ENCODE measurements at regions not wholly inside any gene's neighbourhood (a gene's known extent, or its start where the extent isn't known, plus 50 kb on each side); places are given as distances from the start of the nearest gene placed in this dataset.

DNA sequence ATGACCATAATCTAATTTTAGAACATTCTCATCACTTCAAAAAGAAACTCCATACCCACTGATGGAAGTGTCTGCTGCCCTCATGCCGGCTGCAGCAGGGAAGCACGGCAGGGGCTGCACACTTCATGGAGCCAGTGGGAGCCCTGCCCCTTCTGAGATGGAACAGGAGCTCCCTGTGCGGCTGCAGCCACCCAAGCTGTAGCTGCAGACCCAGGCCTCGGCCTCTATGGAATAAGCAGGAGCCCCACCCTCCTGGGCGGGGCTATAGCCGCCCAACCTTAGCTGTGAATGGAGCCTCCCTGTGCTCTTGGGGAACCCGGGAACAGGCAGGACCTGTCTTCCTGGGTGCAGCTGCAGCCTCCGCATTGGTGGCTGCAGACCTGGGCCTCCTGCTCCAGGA is 128.5 kb downstream of the NUDT12 start:
- DNase-seq, result no peak
- H3K27ac Mint-ChIP-seq, result no peak overlapping the region
- H3K4me3 Mint-ChIP-seq, result no peak overlapping the region
- H3K36me3 Mint-ChIP-seq (ENCODE audit: low read depth), result peaks cover 27% of the 10 kb centered on the region
- H3K4me1 Mint-ChIP-seq (ENCODE audit: low read depth), result peaks cover 83% of the 10 kb centered on the region
- TF ChIP-seq, protein P1, sequence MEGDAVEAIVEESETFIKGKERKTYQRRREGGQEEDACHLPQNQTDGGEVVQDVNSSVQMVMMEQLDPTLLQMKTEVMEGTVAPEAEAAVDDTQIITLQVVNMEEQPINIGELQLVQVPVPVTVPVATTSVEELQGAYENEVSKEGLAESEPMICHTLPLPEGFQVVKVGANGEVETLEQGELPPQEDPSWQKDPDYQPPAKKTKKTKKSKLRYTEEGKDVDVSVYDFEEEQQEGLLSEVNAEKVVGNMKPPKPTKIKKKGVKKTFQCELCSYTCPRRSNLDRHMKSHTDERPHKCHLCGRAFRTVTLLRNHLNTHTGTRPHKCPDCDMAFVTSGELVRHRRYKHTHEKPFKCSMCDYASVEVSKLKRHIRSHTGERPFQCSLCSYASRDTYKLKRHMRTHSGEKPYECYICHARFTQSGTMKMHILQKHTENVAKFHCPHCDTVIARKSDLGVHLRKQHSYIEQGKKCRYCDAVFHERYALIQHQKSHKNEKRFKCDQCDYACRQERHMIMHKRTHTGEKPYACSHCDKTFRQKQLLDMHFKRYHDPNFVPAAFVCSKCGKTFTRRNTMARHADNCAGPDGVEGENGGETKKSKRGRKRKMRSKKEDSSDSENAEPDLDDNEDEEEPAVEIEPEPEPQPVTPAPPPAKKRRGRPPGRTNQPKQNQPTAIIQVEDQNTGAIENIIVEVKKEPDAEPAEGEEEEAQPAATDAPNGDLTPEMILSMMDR (IDR thresholded peaks at IDR 0.05), result no peak
- H3K9me3 Mint-ChIP-seq, result no peaks in the 10 kb centered on the region
- no peaks in the 10 kb centered on the region for H3K27me3 Mint-ChIP-seq (ENCODE audit: insufficient read depth)

DNA sequence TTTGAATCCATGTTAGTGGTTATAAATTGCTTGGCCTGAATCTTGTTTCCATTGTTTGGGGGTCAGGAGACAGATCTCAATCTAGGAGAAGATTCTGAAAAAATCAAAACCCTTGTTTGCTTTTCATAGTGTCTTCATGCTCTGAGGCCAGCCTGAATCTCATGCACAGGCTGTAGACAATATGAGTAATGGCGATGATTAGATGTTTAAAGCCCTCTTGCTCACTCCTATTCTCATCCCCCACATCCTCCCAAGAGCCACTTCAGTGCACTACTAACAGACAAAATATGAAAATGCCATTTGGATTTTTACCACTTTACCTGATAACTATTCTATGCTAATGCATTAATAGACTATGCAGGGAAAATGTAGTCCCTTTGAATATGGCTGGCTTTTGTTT is 129.4 kb downstream of the NUDT12 start:
- Mint-ChIP-seq H3K4me1 (ENCODE audit: low read depth) (peaks cover 83% of the 10 kb centered on the region), H3K4me3 (peak overlapping the region; percentile 33), H3K9me3 (no peaks in the 10 kb centered on the region), H3K27me3 (ENCODE audit: insufficient read depth) (no peaks in the 10 kb centered on the region), H3K27ac (peak overlapping the region; percentile 77), H3K36me3 (ENCODE audit: low read depth) (peaks cover 19% of the 10 kb centered on the region; the same call in 1 of the 2 replicates)
- peak; percentile 45 for DNase-seq
- TF ChIP-seq, protein P1 (IDR thresholded peaks at IDR 0.05), result no peak

DNA sequence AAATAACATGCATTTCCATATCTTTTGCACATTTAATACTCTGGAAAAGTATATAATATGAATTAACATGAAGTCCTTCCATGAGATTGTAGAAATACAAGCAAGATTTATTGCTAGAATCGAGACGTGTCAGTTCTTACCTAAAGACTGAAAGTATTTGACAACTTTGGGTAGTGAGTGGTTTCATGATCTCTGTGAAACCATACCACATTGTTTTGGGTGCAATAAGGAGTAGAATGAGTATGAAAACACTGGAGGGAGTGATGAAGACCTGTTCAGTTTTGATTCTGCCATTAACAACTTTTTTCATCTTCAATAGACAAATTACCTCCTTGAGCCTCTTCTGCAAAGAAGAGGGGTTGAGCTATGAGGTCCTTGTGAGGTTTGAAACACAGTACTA is 133.7 kb downstream of the NUDT12 start:
- H3K4me1 Mint-ChIP-seq (ENCODE audit: low read depth), result peaks cover 91% of the 10 kb centered on the region
- H3K4me3 Mint-ChIP-seq, result peak overlapping the region; percentile 53; the same call in 1 of the 2 replicates
- peaks cover 4% of the 10 kb centered on the region; the same call in 1 of the 2 replicates for H3K36me3 Mint-ChIP-seq (ENCODE audit: low read depth)
- no peaks in the 10 kb centered on the region for H3K9me3 Mint-ChIP-seq
- no peak for DNase-seq
- peak overlapping the region; percentile 90 for H3K27ac Mint-ChIP-seq
- TF ChIP-seq, protein P1 (IDR thresholded peaks at IDR 0.05), result no peak
- H3K27me3 Mint-ChIP-seq (ENCODE audit: insufficient read depth), result no peaks in the 10 kb centered on the region

DNA sequence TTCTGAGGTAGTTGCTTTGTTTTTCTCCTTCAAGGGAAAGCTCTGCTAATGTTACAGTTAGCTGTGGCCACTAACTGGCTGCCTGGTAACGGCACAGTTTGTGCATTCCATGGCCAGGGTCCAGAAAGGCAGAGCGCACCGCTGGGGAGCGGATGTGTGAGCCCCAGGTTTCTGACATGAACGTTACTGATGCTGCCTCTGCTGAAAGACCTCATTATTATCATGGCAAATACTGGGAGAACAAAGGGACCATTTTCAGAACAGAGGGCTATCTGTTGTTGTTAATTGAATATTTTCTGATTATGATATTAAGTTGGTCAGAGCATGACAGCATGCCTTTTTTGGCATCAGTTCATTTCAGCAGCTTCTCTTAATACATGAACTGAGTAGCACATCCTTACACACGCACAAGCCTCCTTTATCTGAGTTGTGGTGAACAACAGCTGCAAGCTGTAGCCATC is 134.1 kb downstream of the NUDT12 start:
- Mint-ChIP-seq H3K4me1 (ENCODE audit: low read depth) (peaks cover 91% of the 10 kb centered on the region), H3K36me3 (ENCODE audit: low read depth) (peaks cover 4% of the 10 kb centered on the region; the same call in 1 of the 2 replicates), H3K4me3 (peak overlapping the region; percentile 53; the same call in 1 of the 2 replicates), H3K27me3 (ENCODE audit: insufficient read depth) (no peaks in the 10 kb centered on the region), H3K27ac (peak overlapping the region; percentile 90), H3K9me3 (no peaks in the 10 kb centered on the region)
- peak; percentile 84 for DNase-seq
- TF ChIP-seq, protein P1 (IDR thresholded peaks at IDR 0.05), result no peak

DNA sequence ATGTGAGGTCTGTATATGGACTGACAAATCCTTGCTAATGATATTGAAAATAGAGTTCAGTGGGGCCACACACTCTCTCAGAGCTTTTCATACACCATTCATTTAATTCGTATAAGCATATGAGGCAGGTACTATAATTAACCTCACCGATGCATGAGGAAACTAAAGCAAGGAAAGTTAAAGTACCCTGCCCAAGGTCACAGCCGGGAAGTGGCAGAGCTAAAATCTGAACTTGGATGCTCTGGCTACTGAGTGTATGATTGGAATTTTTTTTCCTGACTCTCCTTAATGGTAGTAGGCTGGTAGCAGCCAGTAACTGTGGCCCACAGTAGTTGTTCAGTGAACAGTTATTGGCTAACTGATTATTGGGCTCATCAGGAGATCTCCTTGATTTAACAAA is 135.3 kb downstream of the NUDT12 start:
- H3K9me3 Mint-ChIP-seq, result no peaks in the 10 kb centered on the region
- H3K27me3 Mint-ChIP-seq (ENCODE audit: insufficient read depth), result no peaks in the 10 kb centered on the region
- H3K36me3 Mint-ChIP-seq (ENCODE audit: low read depth), result peaks cover 4% of the 10 kb centered on the region; the same call in 1 of the 2 replicates
- H3K27ac Mint-ChIP-seq, result peak overlapping the region; percentile 90
- peak overlapping the region; percentile 10; the same call in 1 of the 2 replicates for H3K4me3 Mint-ChIP-seq
- DNase-seq, result no peak
- peaks cover 91% of the 10 kb centered on the region for H3K4me1 Mint-ChIP-seq (ENCODE audit: low read depth)
- TF ChIP-seq, protein P1 (IDR thresholded peaks at IDR 0.05), result no peak
